ENCODE measurements at regions not wholly inside any gene's neighbourhood (a gene's known extent, or its start where the extent isn't known, plus 50 kb on each side); places are given as distances from the start of the nearest gene placed in this dataset.

DNA sequence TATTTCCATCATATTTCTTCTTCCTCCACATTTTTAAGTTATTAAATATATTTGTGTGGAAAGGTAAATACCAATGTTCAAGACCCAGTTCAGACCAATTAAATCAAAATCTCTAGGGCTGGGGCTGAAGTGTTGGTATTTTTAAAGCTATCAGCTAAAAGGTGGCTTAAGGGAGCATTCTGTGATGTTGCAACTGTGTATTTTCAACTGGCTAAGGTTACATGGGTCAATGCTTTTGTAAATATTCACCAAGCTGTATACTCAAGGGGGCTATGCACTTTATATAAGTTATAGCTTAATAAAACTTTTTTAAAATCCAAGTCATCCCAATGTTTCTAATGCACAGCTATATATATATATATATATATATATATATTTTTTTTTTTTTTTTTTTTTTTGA, 316.9 kb upstream of the GRM3 start:
- Mint-ChIP-seq H3K4me1 (no peaks in the 10 kb centered on the region), H3K27ac (no peak overlapping the region), H3K4me3 (no peak overlapping the region), H3K36me3 (no peaks in the 10 kb centered on the region), H3K9me3 (peaks cover 0 to 9% (median 0%) of the 10 kb centered on the region in 7 donors), H3K27me3 (ENCODE audit: low read depth in 3 of 3) (no peaks in the 10 kb centered on the region)
- peaks cover 0 to 8% of the 10 kb centered on the region in 2 donors for H3K9me3 ChIP-seq (replicated peaks in 1 of 2; ENCODE audit: control insufficient read depth in 1 of 2, insufficient read depth in 1 of 2, low read length in 2 of 2)
- intact Hi-C loops (cut with micrococcal nuclease): no loop called here
- H3K27me3 ChIP-seq (ENCODE audit: control insufficient read depth in 2 of 2, insufficient read depth in 2 of 2, low read length in 2 of 2): no peaks in the 10 kb centered on the region
- DNase-seq: no peak
- H3K79me2 ChIP-seq (ENCODE audit: insufficient read depth, low read length): no peaks in the 10 kb centered on the region
- no peak overlapping the region for H3K4me2 ChIP-seq (replicated peaks; ENCODE audit: extremely low read depth, low read length, poor library complexity, severe bottlenecking)
- no peak overlapping the region for H3K27ac ChIP-seq (ENCODE audit: low read depth in 1 of 2, low read length in 2 of 2)
- no peaks in the 10 kb centered on the region for H3K4me1 ChIP-seq (ENCODE audit: control insufficient read depth in 1 of 2, insufficient read depth in 2 of 2, low read length in 2 of 2)
- TF ChIP-seq, protein P1, sequence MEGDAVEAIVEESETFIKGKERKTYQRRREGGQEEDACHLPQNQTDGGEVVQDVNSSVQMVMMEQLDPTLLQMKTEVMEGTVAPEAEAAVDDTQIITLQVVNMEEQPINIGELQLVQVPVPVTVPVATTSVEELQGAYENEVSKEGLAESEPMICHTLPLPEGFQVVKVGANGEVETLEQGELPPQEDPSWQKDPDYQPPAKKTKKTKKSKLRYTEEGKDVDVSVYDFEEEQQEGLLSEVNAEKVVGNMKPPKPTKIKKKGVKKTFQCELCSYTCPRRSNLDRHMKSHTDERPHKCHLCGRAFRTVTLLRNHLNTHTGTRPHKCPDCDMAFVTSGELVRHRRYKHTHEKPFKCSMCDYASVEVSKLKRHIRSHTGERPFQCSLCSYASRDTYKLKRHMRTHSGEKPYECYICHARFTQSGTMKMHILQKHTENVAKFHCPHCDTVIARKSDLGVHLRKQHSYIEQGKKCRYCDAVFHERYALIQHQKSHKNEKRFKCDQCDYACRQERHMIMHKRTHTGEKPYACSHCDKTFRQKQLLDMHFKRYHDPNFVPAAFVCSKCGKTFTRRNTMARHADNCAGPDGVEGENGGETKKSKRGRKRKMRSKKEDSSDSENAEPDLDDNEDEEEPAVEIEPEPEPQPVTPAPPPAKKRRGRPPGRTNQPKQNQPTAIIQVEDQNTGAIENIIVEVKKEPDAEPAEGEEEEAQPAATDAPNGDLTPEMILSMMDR (IDR thresholded peaks at IDR 0.05): no peak
- no peak overlapping the region for H3K9ac ChIP-seq (ENCODE audit: insufficient read depth, low read length, poor library complexity, severe bottlenecking)
- H3K36me3 ChIP-seq (replicated peaks in 1 of 2; ENCODE audit: control insufficient read depth in 1 of 2, insufficient read depth in 2 of 2, low read length in 2 of 2): no peaks in the 10 kb centered on the region
- no peaks in the 10 kb centered on the region for H4K20me1 ChIP-seq (ENCODE audit: insufficient read depth, low read length)
- H2AFZ ChIP-seq (ENCODE audit: insufficient read depth, low read depth, low read length, poor library complexity, severe bottlenecking): no peak overlapping the region
- H3K4me3 ChIP-seq (replicated peaks in 1 of 3; ENCODE audit: low read depth in 2 of 3, low read length in 3 of 3): no peak overlapping the region

DNA sequence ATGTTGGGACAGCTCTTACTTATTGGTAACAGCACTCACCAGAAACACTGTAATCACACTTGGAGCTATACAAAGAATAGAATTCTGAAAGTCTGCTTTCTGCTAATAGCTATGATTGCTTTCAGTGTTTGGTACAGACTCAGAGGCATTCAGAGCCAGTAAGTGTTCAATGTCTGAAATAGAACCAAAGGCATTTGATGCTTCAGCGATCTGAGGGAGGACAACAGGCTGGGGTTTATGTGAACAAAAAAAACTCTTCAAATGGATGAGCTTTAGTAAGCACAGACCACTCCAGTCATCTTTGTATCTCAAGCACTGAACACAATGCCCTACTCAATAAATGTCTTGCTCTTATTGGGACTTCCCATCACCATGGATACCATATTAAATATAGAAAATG, 322.8 kb upstream of the GRM3 start:
- Histone ChIP-seq H2AFZ (ENCODE audit: insufficient read depth, low read depth, low read length, poor library complexity, severe bottlenecking) (no peak overlapping the region), H3K9me3 (replicated peaks in 1 of 2; ENCODE audit: control insufficient read depth in 1 of 2, insufficient read depth in 1 of 2, low read length in 2 of 2) (peaks cover 0 to 8% of the 10 kb centered on the region in 2 donors), H3K36me3 (replicated peaks in 1 of 2; ENCODE audit: control insufficient read depth in 1 of 2, insufficient read depth in 2 of 2, low read length in 2 of 2) (no peaks in the 10 kb centered on the region), H3K4me2 (replicated peaks; ENCODE audit: extremely low read depth, low read length, poor library complexity, severe bottlenecking) (no peak overlapping the region), H4K20me1 (ENCODE audit: insufficient read depth, low read length) (no peaks in the 10 kb centered on the region), H3K27me3 (ENCODE audit: control insufficient read depth in 2 of 2, insufficient read depth in 2 of 2, low read length in 2 of 2) (no peaks in the 10 kb centered on the region), H3K9ac (ENCODE audit: insufficient read depth, low read length, poor library complexity, severe bottlenecking) (no peak overlapping the region), H3K4me1 (ENCODE audit: control insufficient read depth in 1 of 2, insufficient read depth in 2 of 2, low read length in 2 of 2) (no peaks in the 10 kb centered on the region), H3K4me3 (replicated peaks in 1 of 3; ENCODE audit: low read depth in 2 of 3, low read length in 3 of 3) (no peak overlapping the region), H3K79me2 (ENCODE audit: insufficient read depth, low read length) (no peaks in the 10 kb centered on the region), H3K27ac (ENCODE audit: low read depth in 1 of 2, low read length in 2 of 2) (no peak overlapping the region)
- Mint-ChIP-seq H3K4me3 (no peak overlapping the region), H3K36me3 (no peaks in the 10 kb centered on the region), H3K9me3 (peaks cover 0 to 6% (median 0%) of the 10 kb centered on the region in 7 donors), H3K4me1 (no peaks in the 10 kb centered on the region), H3K27me3 (ENCODE audit: low read depth in 3 of 3) (no peaks in the 10 kb centered on the region), H3K27ac (no peak overlapping the region)
- TF ChIP-seq, protein P1 (IDR thresholded peaks at IDR 0.05): no peak
- intact Hi-C loops (cut with micrococcal nuclease): no loop called here
- WGBS (ENCODE audit: insufficient coverage): 100% methylated on average over 1 of the region's 1 CpG
- no peak for DNase-seq
